Fibroblast of lung (primary cell): ENCODE measurements at regions not wholly inside any gene's neighbourhood (a gene's known extent, or its start where the extent isn't known, plus 50 kb on each side); places are given as distances from the start of the nearest gene placed in this dataset.

Experiments used
- CTCF ChIP-seq, 2 donors: IDR thresholded peaks in 1 of 2; conservative IDR thresholded peaks in 1 of 2; 1 replicate in 1 of 2; 2 replicates in 1 of 2; pipeline ENCODE4 v1.5.1; 2011 to 2012; ENCODE audit warnings: low read length in 2 of 2, control low read depth in 1 of 2, inconsistent platforms in 1 of 2, low read depth in 1 of 2, mild to moderate bottlenecking in 1 of 2
- EZH2 ChIP-seq: IDR thresholded peaks from 2 replicates; pipeline ENCODE4 v1.5.1; 2012; ENCODE audit warnings: low read length, control low read depth, mild to moderate bottlenecking; ENCODE audit errors: missing control alignments

- TF ChIP-seq CTCF (conservative IDR thresholded peaks at IDR 0.05 in 1 of 2, IDR thresholded peaks at IDR 0.05 in 1 of 2; ENCODE audit: low read depth in 1 of 2, low read length in 2 of 2) (no peak), EZH2 (no peak)
These were observed 251.3 kb downstream of the BCOR start for GRCh38 chrX:39846460-39846859.
